ENCODE measurements at regions not wholly inside any gene's neighbourhood (a gene's known extent, or its start where the extent isn't known, plus 50 kb on each side); places are given as distances from the start of the nearest gene placed in this dataset.

DNA sequence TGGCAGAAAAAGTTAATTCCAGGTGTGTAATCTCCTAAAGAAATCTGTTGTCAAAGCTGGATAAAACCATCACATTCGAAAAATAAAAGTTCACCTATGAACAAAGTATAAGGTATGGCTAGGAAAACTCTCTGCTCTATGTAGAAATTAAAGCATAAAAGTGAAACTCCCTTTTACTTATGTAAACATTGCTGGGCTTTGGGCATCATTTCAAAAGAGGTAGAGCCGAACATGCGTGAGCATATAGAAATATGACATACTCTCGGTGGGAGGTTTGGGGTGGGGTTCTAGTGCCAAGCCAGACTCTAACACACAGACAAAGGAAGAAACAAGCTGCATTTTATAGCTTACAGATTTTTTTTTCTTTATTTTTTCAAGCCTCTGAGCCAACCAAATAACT, 306.8 kb upstream of the ATP11B start:
- TF ChIP-seq, protein P1, sequence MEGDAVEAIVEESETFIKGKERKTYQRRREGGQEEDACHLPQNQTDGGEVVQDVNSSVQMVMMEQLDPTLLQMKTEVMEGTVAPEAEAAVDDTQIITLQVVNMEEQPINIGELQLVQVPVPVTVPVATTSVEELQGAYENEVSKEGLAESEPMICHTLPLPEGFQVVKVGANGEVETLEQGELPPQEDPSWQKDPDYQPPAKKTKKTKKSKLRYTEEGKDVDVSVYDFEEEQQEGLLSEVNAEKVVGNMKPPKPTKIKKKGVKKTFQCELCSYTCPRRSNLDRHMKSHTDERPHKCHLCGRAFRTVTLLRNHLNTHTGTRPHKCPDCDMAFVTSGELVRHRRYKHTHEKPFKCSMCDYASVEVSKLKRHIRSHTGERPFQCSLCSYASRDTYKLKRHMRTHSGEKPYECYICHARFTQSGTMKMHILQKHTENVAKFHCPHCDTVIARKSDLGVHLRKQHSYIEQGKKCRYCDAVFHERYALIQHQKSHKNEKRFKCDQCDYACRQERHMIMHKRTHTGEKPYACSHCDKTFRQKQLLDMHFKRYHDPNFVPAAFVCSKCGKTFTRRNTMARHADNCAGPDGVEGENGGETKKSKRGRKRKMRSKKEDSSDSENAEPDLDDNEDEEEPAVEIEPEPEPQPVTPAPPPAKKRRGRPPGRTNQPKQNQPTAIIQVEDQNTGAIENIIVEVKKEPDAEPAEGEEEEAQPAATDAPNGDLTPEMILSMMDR (IDR thresholded peaks at IDR 0.05): no peak

DNA sequence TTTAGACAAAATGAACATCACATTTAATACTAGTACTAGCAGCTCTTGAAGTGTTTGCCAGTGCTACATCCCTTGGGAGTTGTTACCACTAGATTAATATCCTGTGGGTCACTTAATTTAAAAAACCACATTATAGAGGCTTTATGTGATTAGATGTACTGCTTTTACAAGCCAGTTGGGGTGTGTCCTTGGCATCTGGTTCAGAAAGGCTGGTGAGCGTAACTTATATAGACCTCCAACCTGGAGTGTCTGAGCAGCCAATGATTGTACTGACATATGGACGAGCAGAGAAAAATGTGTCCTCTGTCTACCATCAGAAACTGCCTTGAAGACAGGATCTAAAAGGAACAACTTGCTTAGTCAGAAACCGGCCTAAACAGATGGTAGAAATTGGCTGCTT, 306.2 kb upstream of the ATP11B start:
- H3K9me3 ChIP-seq (ENCODE audit: control insufficient read depth, insufficient read depth, low read length): no peaks in the 10 kb centered on the region
- TF ChIP-seq, protein P1 (IDR thresholded peaks at IDR 0.05): no peak

More for the DNA sequence above, 306.8 kb upstream of the ATP11B start:
- Mint-ChIP-seq H3K4me1 (no peaks in the 10 kb centered on the region), H3K4me3 (no peak overlapping the region), H3K9me3 (peaks cover 0 to 2% of the 10 kb centered on the region in 2 donors), H3K27ac (no peak overlapping the region), H3K27me3 (ENCODE audit: low read depth in 2 of 2) (no peaks in the 10 kb centered on the region), H3K36me3 (no peaks in the 10 kb centered on the region)
- Histone ChIP-seq H3K4me1 (ENCODE audit: control insufficient read depth, insufficient read depth, low read length) (no peaks in the 10 kb centered on the region), H3K4me3 (ENCODE audit: low read length) (no peak overlapping the region), H3K27me3 (ENCODE audit: control insufficient read depth, insufficient read depth, low read length) (no peaks in the 10 kb centered on the region), H3K36me3 (ENCODE audit: control insufficient read depth, insufficient read depth, low read length) (no peaks in the 10 kb centered on the region), H3K9me3 (ENCODE audit: control insufficient read depth, insufficient read depth, low read length) (no peaks in the 10 kb centered on the region), H3K27ac (ENCODE audit: low read length) (no peak overlapping the region)
- intact Hi-C loops (cut with micrococcal nuclease): no loop called here
- ATAC-seq (no peak), DNase-seq (no peak)
- WGBS (ENCODE audit: insufficient coverage): 93% methylated on average over 3 of the region's 4 CpGs

DNA sequence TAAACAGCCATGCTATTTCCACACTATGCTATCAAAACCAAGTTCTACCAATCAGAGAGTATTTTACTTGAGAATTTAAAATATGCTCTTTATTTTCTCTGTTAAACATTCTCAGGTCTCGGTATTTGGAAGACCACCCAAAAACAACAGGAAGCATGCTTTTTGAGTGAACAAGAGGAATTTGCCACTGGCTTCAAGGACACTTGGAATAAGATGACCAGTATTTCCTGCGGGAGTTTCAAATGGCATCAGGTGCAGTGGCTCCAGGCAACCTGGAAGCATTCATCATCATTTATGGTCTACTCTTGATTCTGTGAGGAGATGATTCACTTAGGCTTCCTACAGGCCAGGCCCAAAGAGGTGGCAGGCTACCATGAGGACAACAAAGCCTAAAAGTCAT, 305.7 kb upstream of the ATP11B start:
- DNase-seq (no peak), ATAC-seq (no peak)
- Histone ChIP-seq H3K9me3 (ENCODE audit: control insufficient read depth, insufficient read depth, low read length) (no peaks in the 10 kb centered on the region), H3K4me3 (ENCODE audit: low read length) (no peak overlapping the region), H3K27me3 (ENCODE audit: control insufficient read depth, insufficient read depth, low read length) (no peaks in the 10 kb centered on the region), H3K4me1 (ENCODE audit: control insufficient read depth, insufficient read depth, low read length) (no peaks in the 10 kb centered on the region), H3K27ac (ENCODE audit: low read length) (no peak overlapping the region), H3K36me3 (ENCODE audit: control insufficient read depth, insufficient read depth, low read length) (no peaks in the 10 kb centered on the region)
- no peaks in the 10 kb centered on the region for H3K27me3 Mint-ChIP-seq (ENCODE audit: low read depth in 2 of 2)
- no peaks in the 10 kb centered on the region for H3K36me3 Mint-ChIP-seq
- 91% methylated on average over 2 of the region's 2 CpGs for WGBS (ENCODE audit: insufficient coverage)
- TF ChIP-seq, protein P1 (IDR thresholded peaks at IDR 0.05): no peak
- no peak overlapping the region for H3K27ac Mint-ChIP-seq
- H3K4me3 Mint-ChIP-seq: no peak overlapping the region
- intact Hi-C loops (cut with micrococcal nuclease): no loop called here
- H3K4me1 Mint-ChIP-seq: no peaks in the 10 kb centered on the region
- peaks cover 0 to 2% of the 10 kb centered on the region in 2 donors for H3K9me3 Mint-ChIP-seq

More for the DNA sequence above, 306.2 kb upstream of the ATP11B start:
- H3K27ac ChIP-seq (ENCODE audit: low read length): no peak overlapping the region
- ATAC-seq: no peak
- no peak overlapping the region for H3K27ac Mint-ChIP-seq
- no peaks in the 10 kb centered on the region for H3K4me1 Mint-ChIP-seq
- H3K4me1 ChIP-seq (ENCODE audit: control insufficient read depth, insufficient read depth, low read length): no peaks in the 10 kb centered on the region
- no peaks in the 10 kb centered on the region for H3K36me3 Mint-ChIP-seq
- H3K27me3 ChIP-seq (ENCODE audit: control insufficient read depth, insufficient read depth, low read length): no peaks in the 10 kb centered on the region
- intact Hi-C loops (cut with micrococcal nuclease): no loop called here
- no peak overlapping the region for H3K4me3 Mint-ChIP-seq
- peaks cover 0 to 2% of the 10 kb centered on the region in 2 donors for H3K9me3 Mint-ChIP-seq
- WGBS (ENCODE audit: insufficient coverage): 91% methylated on average over 3 of the region's 3 CpGs
- DNase-seq: no peak
- no peaks in the 10 kb centered on the region for H3K36me3 ChIP-seq (ENCODE audit: control insufficient read depth, insufficient read depth, low read length)
- H3K4me3 ChIP-seq (ENCODE audit: low read length): no peak overlapping the region
- no peaks in the 10 kb centered on the region for H3K27me3 Mint-ChIP-seq (ENCODE audit: low read depth in 2 of 2)
